ENCODE measurements at regions not wholly inside any gene's neighbourhood (a gene's known extent, or its start where the extent isn't known, plus 50 kb on each side); places are given as distances from the start of the nearest gene placed in this dataset.

- intact Hi-C loops (cut with DNase I): no loop called here
- TF ChIP-seq POLR2A (IDR thresholded peaks at IDR 0.05) (no peak), CTCF (IDR thresholded peaks at IDR 0.05) (no peak)
- Histone ChIP-seq H3K27me3 (no peaks in the 10 kb centered on the region), H3K36me3 (no peaks in the 10 kb centered on the region), H3K4me1 (peaks cover 0 to 9% of the 10 kb centered on the region in 2 donors), H3K4me3 (replicated peaks in 1 of 3) (no peak overlapping the region), H3K9me3 (no peaks in the 10 kb centered on the region), H3K27ac (no peak overlapping the region)
- WGBS, 2 donors: 16 to 55% methylated on average over 1 of the region's 1 CpG
- DNase-seq: no peak
These were observed 202.3 kb upstream of the LPP start for GRCh38 chr3:187951452-187952190.

GRCh38 chr3:187952849-187953248 lies 201.1 kb upstream of the LPP start:
- DNase-seq: no peak
- Histone ChIP-seq H3K27me3 (no peaks in the 10 kb centered on the region), H3K27ac (no peak overlapping the region), H3K4me3 (replicated peaks in 1 of 3) (no peak overlapping the region), H3K9me3 (no peaks in the 10 kb centered on the region), H3K36me3 (no peaks in the 10 kb centered on the region), H3K4me1 (peaks cover 0 to 9% of the 10 kb centered on the region in 2 donors)
- WGBS, 2 donors: 94% methylated on average over 4 of the region's 4 CpGs
- TF ChIP-seq CTCF (IDR thresholded peaks at IDR 0.05) (no peak), POLR2A (IDR thresholded peaks at IDR 0.05) (no peak)
- intact Hi-C loops (cut with DNase I): no loop called here

- Histone ChIP-seq H3K4me3 (replicated peaks in 1 of 3) (no peak overlapping the region), H3K9me3 (no peaks in the 10 kb centered on the region), H3K36me3 (no peaks in the 10 kb centered on the region), H3K27me3 (no peaks in the 10 kb centered on the region), H3K4me1 (peaks cover 0 to 9% of the 10 kb centered on the region in 2 donors), H3K27ac (peak overlapping the region in 1 of 3 donors; percentile 34)
- intact Hi-C loops (cut with DNase I): no loop called here
- TF ChIP-seq CTCF (IDR thresholded peaks at IDR 0.05) (no peak), POLR2A (IDR thresholded peaks at IDR 0.05) (no peak)
- no peak for DNase-seq
- WGBS, 2 donors: 90 to 96% methylated on average over 2 of the region's 2 CpGs
These were observed 199.5 kb upstream of the LPP start for GRCh38 chr3:187954516-187954872.

- peak; percentile 31 to 35 for DNase-seq
- peak overlapping the region in 1 of 3 donors; percentile 34 for H3K27ac ChIP-seq
These were observed 198.9 kb upstream of the LPP start for GRCh38 chr3:187954873-187955586.

More at GRCh38 chr3:187954873-187955586, 198.9 kb upstream of the LPP start:
- Histone ChIP-seq H3K36me3 (no peaks in the 10 kb centered on the region), H3K4me1 (peaks cover 0 to 9% of the 10 kb centered on the region in 2 donors), H3K4me3 (replicated peaks in 1 of 3) (no peak overlapping the region), H3K27me3 (no peaks in the 10 kb centered on the region), H3K9me3 (no peaks in the 10 kb centered on the region)
- intact Hi-C loops (cut with DNase I): no loop called here
- WGBS, 2 donors: 60 to 62% methylated on average over 4 of the region's 4 CpGs
- no peak for TF ChIP-seq CTCF (IDR thresholded peaks at IDR 0.05)
- TF ChIP-seq POLR2A (IDR thresholded peaks at IDR 0.05): no peak

Measured in thyroid gland (tissue), 4 donors.